MM.1S (cell line): ENCODE measurements at regions not wholly inside any gene's neighbourhood (a gene's known extent, or its start where the extent isn't known, plus 50 kb on each side); places are given as distances from the start of the nearest gene placed in this dataset.
A peak's percentile ranks its signal among the peaks of the same experiment; 100 is the strongest.

Experiments
- DNase-seq: peaks from one replicate; pipeline ENCODE4 v3.0.0-alpha.2; 2015
- H2AFZ ChIP-seq: fragments of 300-600 bp; sonication (generic); 2 replicates; pipeline ENCODE4 v1.6.0; 2016; ENCODE audit warnings: antibody characterized with exemption, low read length
- H3F3A ChIP-seq: fragments of 300-600 bp; sonication (generic); 2 replicates; pipeline ENCODE4 v1.6.1; 2016; ENCODE audit warnings: mild to moderate bottlenecking, antibody characterized with exemption, low read length, moderate library complexity, mixed read lengths; ENCODE audit not compliant: insufficient read depth
- H3K27ac ChIP-seq: fragments of 300-600 bp; sonication (generic); 2 replicates; pipeline ENCODE4 v1.5.1; 2016; ENCODE audit warnings: mild to moderate bottlenecking, low read length
- H3K27me3 ChIP-seq: fragments of 300-600 bp; sonication (generic); replicated peaks from 2 replicates; pipeline ENCODE4 v1.6.0; 2016; ENCODE audit warnings: low read length; ENCODE audit not compliant: insufficient read depth
- H3K36me3 ChIP-seq: fragments of 300-600 bp; sonication (generic); replicated peaks from 2 replicates; pipeline ENCODE4 v1.6.1; 2016; ENCODE audit warnings: mild to moderate bottlenecking, low read length, mixed read lengths; ENCODE audit not compliant: insufficient read depth
- H3K4me1 ChIP-seq: fragments of 300-600 bp; sonication (generic); 2 replicates; pipeline ENCODE4 v1.6.1; 2016; ENCODE audit warnings: low read length, mixed read lengths
- H3K4me2 ChIP-seq: fragments of 300-600 bp; sonication (generic); 2 replicates; pipeline ENCODE4 v1.6.0; 2016; ENCODE audit warnings: low read depth, low read length
- H3K4me3 ChIP-seq: fragments of 300-600 bp; sonication (generic); 2 replicates; pipeline ENCODE4 v1.5.1; 2016; ENCODE audit warnings: low read length, mixed read lengths
- H3K79me2 ChIP-seq: fragments of 300-600 bp; sonication (generic); 2 replicates; pipeline ENCODE4 v1.6.1; 2016; ENCODE audit warnings: mixed run types, low read length, mixed read lengths
- H3K9ac ChIP-seq: fragments of 300-600 bp; sonication (generic); 2 replicates; pipeline ENCODE4 v1.6.1; 2016; ENCODE audit warnings: low read length, mixed read lengths
- H3K9me2 ChIP-seq: fragments of 300-600 bp; sonication (generic); replicated peaks from 2 replicates; pipeline ENCODE4 v1.6.1; 2016; ENCODE audit warnings: mild to moderate bottlenecking, low read length, mixed read lengths; ENCODE audit not compliant: insufficient read depth
- H3K9me3 ChIP-seq: fragments of 300-600 bp; sonication (generic); replicated peaks from 2 replicates; pipeline ENCODE4 v1.6.1; 2016; ENCODE audit warnings: mild to moderate bottlenecking, low read length, mixed read lengths; ENCODE audit not compliant: insufficient read depth
- H4K20me1 ChIP-seq: fragments of 300-600 bp; sonication (generic); 2 replicates; pipeline ENCODE4 v1.6.1; 2016; ENCODE audit warnings: mild to moderate bottlenecking, low read length, moderate library complexity, mixed read lengths; ENCODE audit not compliant: insufficient read depth
- CTCF ChIP-seq: fragments of 300-600 bp; sonication (generic); IDR thresholded peaks from 2 replicates; pipeline ENCODE4 v1.5.1; 2016; ENCODE audit warnings: antibody characterized with exemption, low read length, mixed read lengths
- EZH2 ChIP-seq: fragments of 300-600 bp; sonication (generic); optimal IDR thresholded peaks from 2 replicates; pipeline ENCODE3; 2017; ENCODE audit warnings: low read depth, mild to moderate bottlenecking, antibody characterized with exemption, low read length, mixed read lengths
- EZH2phosphoT487 ChIP-seq: fragments of 300-600 bp; sonication (generic); IDR thresholded peaks from 2 replicates; pipeline ENCODE4 v1.6.1; 2018; ENCODE audit warnings: antibody characterized with exemption, low read length

- DNase-seq = no peak
- H3K9ac ChIP-seq = no peak overlapping the region
- no peaks in the 10 kb centered on the region for H3K79me2 ChIP-seq
- no peak overlapping the region for H3K4me3 ChIP-seq
- H3K27me3 ChIP-seq = no peaks in the 10 kb centered on the region
- H2AFZ ChIP-seq = no peak overlapping the region
- H3K36me3 ChIP-seq = no peaks in the 10 kb centered on the region
- H3K4me2 ChIP-seq = no peak overlapping the region
- H3K4me1 ChIP-seq = peaks cover 9% of the 10 kb centered on the region
- no peaks in the 10 kb centered on the region for H3K9me3 ChIP-seq
- 0 out of 2 replicates have a peak, but pooled peaks cover 7% of the 10 kb centered on the region for H3F3A ChIP-seq
- no peaks in the 10 kb centered on the region for H3K9me2 ChIP-seq
- no peaks in the 10 kb centered on the region for H4K20me1 ChIP-seq
- H3K27ac ChIP-seq = no peak overlapping the region
- TF ChIP-seq EZH2 = no peak
Measured at GRCh38 chr18:27656167-27656778, 471.2 kb upstream of the CHST9 start.

- Histone ChIP-seq H2AFZ (no peak overlapping the region), H3K27ac (no peak overlapping the region), H3K9ac (no peak overlapping the region), H3K27me3 (no peaks in the 10 kb centered on the region), H3K9me2 (no peaks in the 10 kb centered on the region), H3K4me3 (no peak overlapping the region), H3K4me1 (peaks cover 9% of the 10 kb centered on the region), H4K20me1 (no peaks in the 10 kb centered on the region), H3K79me2 (no peaks in the 10 kb centered on the region), H3K4me2 (0 out of 2 replicates have a peak overlapping the region, but pooled peaks have one; percentile 70), H3K36me3 (no peaks in the 10 kb centered on the region), H3F3A (0 out of 2 replicates have a peak, but pooled peaks cover 7% of the 10 kb centered on the region), H3K9me3 (no peaks in the 10 kb centered on the region)
- TF ChIP-seq EZH2 = no peak
- TF ChIP-seq CTCF = no peak
- TF ChIP-seq EZH2phosphoT487 = no peak
- no peak for DNase-seq
Measured at GRCh38 chr18:27653247-27653646, 468.1 kb upstream of the CHST9 start.

- TF ChIP-seq EZH2phosphoT487 (no peak), CTCF (no peak), EZH2 (no peak)
- peak overlapping the region; percentile 70 for H3K4me2 ChIP-seq
- H3F3A ChIP-seq = 0 out of 2 replicates have a peak, but pooled peaks cover 7% of the 10 kb centered on the region
- no peak overlapping the region for H3K9ac ChIP-seq
- peaks cover 9% of the 10 kb centered on the region for H3K4me1 ChIP-seq
- DNase-seq = peak; percentile 77
- H3K27ac ChIP-seq = peak overlapping the region; percentile 47; the same call in 1 of the 2 replicates
- H3K9me3 ChIP-seq = no peaks in the 10 kb centered on the region
- H3K9me2 ChIP-seq = no peaks in the 10 kb centered on the region
- H3K36me3 ChIP-seq = no peaks in the 10 kb centered on the region
- peak overlapping the region; percentile 45 for H3K4me3 ChIP-seq
- H3K27me3 ChIP-seq = no peaks in the 10 kb centered on the region
- no peaks in the 10 kb centered on the region for H3K79me2 ChIP-seq
- no peaks in the 10 kb centered on the region for H4K20me1 ChIP-seq
- peak overlapping the region; percentile 70 for H2AFZ ChIP-seq
Measured at GRCh38 chr18:27652480-27653121, 467.5 kb upstream of the CHST9 start.

- no peak overlapping the region for H3K27ac ChIP-seq
- H3K9ac ChIP-seq = no peak overlapping the region
- TF ChIP-seq EZH2 (no peak), CTCF (no peak), EZH2phosphoT487 (no peak)
Measured at GRCh38 chr18:27649621-27650020, 464.5 kb upstream of the CHST9 start.

More at GRCh38 chr18:27649621-27650020, 464.5 kb upstream of the CHST9 start:
- Histone ChIP-seq H4K20me1 (no peaks in the 10 kb centered on the region), H3K9me3 (no peaks in the 10 kb centered on the region), H3F3A (0 out of 2 replicates have a peak, but pooled peaks cover 7% of the 10 kb centered on the region), H3K36me3 (no peaks in the 10 kb centered on the region), H3K9me2 (no peaks in the 10 kb centered on the region), H3K79me2 (no peaks in the 10 kb centered on the region), H3K4me3 (no peak overlapping the region), H3K4me2 (no peak overlapping the region), H3K27me3 (no peaks in the 10 kb centered on the region), H3K4me1 (peaks cover 9% of the 10 kb centered on the region), H2AFZ (no peak overlapping the region)
- DNase-seq = no peak
